HG03354 (cell line): ENCODE measurements at regions not wholly inside any gene's neighbourhood (a gene's known extent, or its start where the extent isn't known, plus 50 kb on each side); places are given as distances from the start of the nearest gene placed in this dataset.

Experiments used
- ATAC-seq: cut with Tn5 transposase; IDR thresholded peaks from one replicate; pipeline ENCODE4 v1.9.1; 2021; ENCODE audit warnings: mild to moderate bottlenecking; ENCODE audit not compliant: unreplicated experiment, poor library complexity, severe bottlenecking

- ATAC-seq, result no peak
These were observed 214.1 kb downstream of the SEC14L1 start for GRCh38 chr17:77354670-77355455.

GRCh38 chr17:77356109-77356689 is 215.4 kb downstream of the SEC14L1 start:
- ATAC-seq, result no peak

- no peak for ATAC-seq
These were observed 216.0 kb downstream of the SEC14L1 start for GRCh38 chr17:77356690-77357201.

- no peak for ATAC-seq
These were observed 218.0 kb downstream of the SEC14L1 start for GRCh38 chr17:77358801-77359200.

DNA sequence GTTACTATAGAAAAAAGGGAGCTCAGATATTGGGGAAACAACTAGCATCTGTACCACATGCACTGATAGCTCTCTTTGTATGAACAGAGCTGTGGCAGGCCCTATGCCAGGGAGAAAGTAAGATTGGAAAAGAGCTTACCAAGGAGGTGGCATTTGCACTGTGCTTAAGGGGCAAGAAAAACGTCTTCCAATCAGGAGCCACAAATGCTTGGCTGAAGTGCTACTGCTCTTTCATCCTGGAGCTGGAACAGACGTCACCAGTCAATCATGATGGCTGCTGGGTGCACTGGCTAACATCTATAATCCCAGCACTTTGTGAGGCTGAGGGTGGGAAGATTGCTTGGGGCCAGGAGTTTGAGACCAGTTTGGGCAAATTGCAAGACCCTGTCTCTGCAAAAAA is 218.5 kb downstream of the SEC14L1 start:
- ATAC-seq, result no peak

GRCh38 chr17:77361986-77362620 is 221.3 kb downstream of the SEC14L1 start:
- no peak for ATAC-seq

- ATAC-seq, result no peak
These were observed 223.1 kb downstream of the SEC14L1 start for GRCh38 chr17:77363821-77364361.

- ATAC-seq, result no peak
These were observed 223.7 kb downstream of the SEC14L1 start for GRCh38 chr17:77364381-77364911.

DNA sequence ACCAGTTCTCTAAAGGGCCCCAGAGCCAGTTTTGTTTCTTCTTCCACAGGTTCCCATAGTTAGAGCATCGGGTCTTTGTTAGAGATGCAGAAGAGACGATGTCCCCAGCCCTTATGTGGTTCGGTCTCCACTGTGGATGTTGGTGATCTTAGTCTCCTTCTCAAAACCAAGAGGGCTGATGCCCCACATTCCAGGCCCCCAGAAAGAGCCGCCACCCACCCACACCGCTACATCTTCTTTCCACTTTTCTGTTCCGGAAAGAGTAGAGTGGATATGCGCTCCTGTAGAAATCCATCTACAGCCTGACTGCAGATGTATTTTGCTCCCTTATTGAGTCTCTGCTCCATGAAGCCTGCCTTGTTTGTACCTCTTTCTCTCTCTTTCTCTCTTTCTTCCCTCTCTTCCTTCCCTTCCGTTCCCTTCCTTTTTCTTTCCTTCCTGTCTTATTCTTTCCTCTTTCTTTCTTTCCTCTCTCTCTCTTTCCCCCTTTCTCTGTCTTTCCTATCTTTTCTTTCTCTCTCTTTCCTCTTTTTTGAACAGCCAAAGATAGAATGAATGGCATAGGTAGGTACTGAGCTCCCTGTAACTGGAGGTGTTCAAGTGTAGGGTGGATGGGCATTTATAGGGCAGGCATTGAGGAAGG is 224.3 kb downstream of the SEC14L1 start:
- ATAC-seq, result no peak

DNA sequence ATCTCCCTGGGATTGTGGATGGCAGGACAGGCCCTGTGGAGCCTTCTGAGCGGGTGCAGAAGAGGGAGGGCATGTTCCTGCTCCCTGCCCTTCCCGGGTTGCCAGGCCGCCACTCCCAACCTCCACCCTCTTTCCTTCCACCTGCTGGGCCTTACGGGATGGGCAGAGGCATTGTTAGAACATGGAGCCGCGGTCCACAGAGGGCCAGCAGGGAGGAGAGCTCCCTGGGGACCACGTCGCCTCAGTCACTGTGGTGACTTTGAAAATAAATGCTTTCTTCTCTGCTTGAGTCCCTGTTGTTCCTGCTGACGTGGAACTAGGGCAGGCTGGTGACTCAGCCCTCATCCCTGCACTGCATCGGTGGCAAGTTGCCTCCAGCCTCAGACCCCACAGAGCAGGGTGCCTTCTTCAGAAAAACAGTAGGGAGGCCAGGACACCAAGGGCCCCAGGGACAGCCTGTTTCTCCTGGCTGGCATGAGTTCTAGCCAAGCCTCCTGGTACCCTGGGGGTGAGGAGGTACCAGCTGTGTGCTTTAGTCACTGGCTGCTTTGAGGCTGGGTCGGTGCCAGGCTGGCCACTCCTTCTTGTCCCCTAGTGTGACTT is 224.9 kb downstream of the SEC14L1 start:
- no peak for ATAC-seq

GRCh38 chr17:77366206-77366557 is 225.4 kb downstream of the SEC14L1 start:
- no peak for ATAC-seq

DNA sequence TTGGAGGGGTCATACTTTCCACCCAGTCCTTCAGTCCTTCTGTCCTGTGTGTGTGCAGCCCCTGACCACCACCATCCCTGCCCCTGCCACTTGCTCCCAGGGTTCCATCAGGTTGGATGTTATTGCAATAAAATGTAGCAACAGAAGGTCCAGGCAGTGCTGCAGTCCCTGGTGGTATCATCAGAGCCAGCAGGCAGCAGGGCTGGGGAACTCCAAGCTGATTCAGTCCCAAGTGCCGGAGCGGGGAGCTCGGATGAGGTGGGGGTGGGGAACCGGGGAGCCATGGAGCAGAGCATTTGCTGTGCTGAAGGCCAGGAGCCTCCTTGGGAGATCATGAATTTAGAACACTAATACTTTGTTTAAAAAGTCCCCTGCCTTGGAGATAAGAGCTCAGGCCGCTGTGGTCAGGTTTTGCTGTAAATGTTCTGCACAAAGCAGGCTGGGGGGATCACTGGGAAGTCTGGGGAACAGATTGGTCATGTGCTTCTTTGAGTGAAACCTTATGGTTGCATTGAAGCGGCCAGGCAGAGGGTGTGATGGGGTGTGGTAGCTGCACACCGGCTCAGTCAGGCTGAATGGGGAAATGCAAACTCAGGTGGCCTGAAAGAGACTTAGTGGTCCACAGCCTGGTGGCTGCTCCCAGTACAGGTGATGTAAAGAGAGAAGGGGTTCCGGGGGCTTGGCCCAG is 225.9 kb downstream of the SEC14L1 start:
- ATAC-seq, result no peak

- ATAC-seq, result no peak
These were observed 228.8 kb downstream of the SEC14L1 start for GRCh38 chr17:77369544-77369971.

- ATAC-seq, result no peak
These were observed 229.8 kb downstream of the SEC14L1 start for GRCh38 chr17:77370586-77370985.

DNA sequence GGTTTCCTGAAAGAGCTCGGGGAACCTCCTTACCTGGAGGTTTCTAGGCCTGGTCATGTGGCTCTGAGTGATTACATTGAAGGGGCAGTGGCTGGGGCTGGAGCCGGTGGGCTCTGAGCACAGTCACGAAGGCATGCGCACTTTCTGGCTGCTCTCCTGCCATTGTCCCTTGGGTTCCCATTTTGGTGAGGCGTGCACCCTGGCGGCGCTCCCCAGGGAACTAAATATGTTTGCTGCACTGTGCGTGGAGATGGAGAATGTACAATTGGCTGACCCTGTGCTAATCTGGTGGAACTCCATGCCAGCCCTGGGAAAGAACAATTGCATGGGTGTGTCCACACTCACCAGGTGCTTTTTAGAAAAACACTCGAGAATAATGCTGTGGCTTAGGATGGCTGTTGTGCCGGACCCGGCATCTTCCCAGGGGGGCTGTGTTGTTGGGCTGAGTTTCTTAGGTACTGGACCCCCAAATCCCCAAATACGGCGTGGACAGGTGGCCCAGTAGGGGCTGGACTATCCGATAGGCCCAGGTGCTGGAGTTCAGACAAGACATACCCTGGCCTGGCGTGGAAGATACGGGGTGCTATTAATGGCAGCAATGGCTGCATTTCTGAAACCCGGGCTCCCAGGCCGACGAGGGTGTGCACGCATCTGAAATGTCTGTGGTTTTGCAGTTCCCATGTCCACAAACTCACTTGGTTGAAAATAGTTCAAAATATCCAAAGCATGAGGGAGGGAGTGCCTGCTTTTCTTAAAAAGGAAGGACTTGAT is 230.5 kb downstream of the SEC14L1 start:
- ATAC-seq, result no peak

- ATAC-seq, result no peak
These were observed 231.2 kb downstream of the SEC14L1 start for GRCh38 chr17:77371888-77372443.

GRCh38 chr17:77372444-77373298 is 231.9 kb downstream of the SEC14L1 start:
- ATAC-seq, result peak; percentile 61
